ENCODE measurements at regions not wholly inside any gene's neighbourhood (a gene's known extent, or its start where the extent isn't known, plus 50 kb on each side); places are given as distances from the start of the nearest gene placed in this dataset.

GRCh38 chr15:57767481-57767880 lies 61.0 kb downstream of the POLR2M start:
- Mint-ChIP-seq H3K4me1 (ENCODE audit: low read depth) (peaks cover 16% of the 10 kb centered on the region), H3K9me3 (no peaks in the 10 kb centered on the region), H3K27ac (no peak overlapping the region), H3K27me3 (ENCODE audit: low read depth) (peaks cover 16% of the 10 kb centered on the region), H3K4me3 (ENCODE audit: low read depth) (no peak overlapping the region), H3K36me3 (ENCODE audit: low read depth) (no peaks in the 10 kb centered on the region)
- intact Hi-C loops (cut with micrococcal nuclease): no loop called here
- DNase-seq (ENCODE audit: low spot score): no peak

- DNase-seq (ENCODE audit: low spot score): no peak
- peaks cover 8% of the 10 kb centered on the region for H3K27me3 Mint-ChIP-seq (ENCODE audit: low read depth)
- H3K36me3 Mint-ChIP-seq (ENCODE audit: low read depth): no peaks in the 10 kb centered on the region
- H3K4me3 Mint-ChIP-seq (ENCODE audit: low read depth): no peak overlapping the region
- H3K27ac Mint-ChIP-seq: no peak overlapping the region
- no peaks in the 10 kb centered on the region for H3K9me3 Mint-ChIP-seq
- peaks cover 21% of the 10 kb centered on the region for H3K4me1 Mint-ChIP-seq (ENCODE audit: low read depth)
- intact Hi-C loops (cut with micrococcal nuclease): no loop called here
These were observed 62.8 kb downstream of the POLR2M start for GRCh38 chr15:57769266-57769665.

GRCh38 chr15:57770495-57770894 lies 64.0 kb downstream of the POLR2M start:
- no peak overlapping the region for H3K4me3 Mint-ChIP-seq (ENCODE audit: low read depth)
- no peak overlapping the region for H3K27ac Mint-ChIP-seq
- intact Hi-C loops (cut with micrococcal nuclease): no loop called here
- peaks cover 11% of the 10 kb centered on the region for H3K27me3 Mint-ChIP-seq (ENCODE audit: low read depth)
- no peaks in the 10 kb centered on the region for H3K9me3 Mint-ChIP-seq
- H3K36me3 Mint-ChIP-seq (ENCODE audit: low read depth): no peaks in the 10 kb centered on the region
- H3K4me1 Mint-ChIP-seq (ENCODE audit: low read depth): peaks cover 21% of the 10 kb centered on the region
- no peak for DNase-seq (ENCODE audit: low spot score)

- Mint-ChIP-seq H3K27me3 (ENCODE audit: low read depth) (peaks cover 7% of the 10 kb centered on the region), H3K4me1 (ENCODE audit: low read depth) (peaks cover 27% of the 10 kb centered on the region)
- no peak for DNase-seq (ENCODE audit: low spot score)
These were observed 65.9 kb downstream of the POLR2M start for GRCh38 chr15:57772223-57772957.

GRCh38 chr15:57773051-57773450 lies 66.5 kb downstream of the POLR2M start:
- H3K36me3 Mint-ChIP-seq (ENCODE audit: low read depth): no peaks in the 10 kb centered on the region
- H3K27me3 Mint-ChIP-seq (ENCODE audit: low read depth): peaks cover 7% of the 10 kb centered on the region
- H3K4me3 Mint-ChIP-seq (ENCODE audit: low read depth): no peak overlapping the region
- peaks cover 27% of the 10 kb centered on the region for H3K4me1 Mint-ChIP-seq (ENCODE audit: low read depth)
- no peak for DNase-seq (ENCODE audit: low spot score)
- intact Hi-C loops (cut with micrococcal nuclease): no loop called here
- no peaks in the 10 kb centered on the region for H3K9me3 Mint-ChIP-seq
- no peak overlapping the region for H3K27ac Mint-ChIP-seq

More at GRCh38 chr15:57772223-57772957, 65.9 kb downstream of the POLR2M start:
- intact Hi-C loops (cut with micrococcal nuclease): no loop called here
- Mint-ChIP-seq H3K27ac (no peak overlapping the region), H3K4me3 (ENCODE audit: low read depth) (no peak overlapping the region), H3K36me3 (ENCODE audit: low read depth) (no peaks in the 10 kb centered on the region), H3K9me3 (no peaks in the 10 kb centered on the region)

GRCh38 chr15:57777003-57777402 lies 70.5 kb downstream of the POLR2M start:
- Mint-ChIP-seq H3K27ac (no peak overlapping the region), H3K27me3 (ENCODE audit: low read depth) (peaks cover 5% of the 10 kb centered on the region), H3K4me1 (ENCODE audit: low read depth) (peaks cover 47% of the 10 kb centered on the region), H3K36me3 (ENCODE audit: low read depth) (no peaks in the 10 kb centered on the region), H3K9me3 (no peaks in the 10 kb centered on the region), H3K4me3 (ENCODE audit: low read depth) (no peak overlapping the region)
- DNase-seq (ENCODE audit: low spot score): no peak
- intact Hi-C loops (cut with micrococcal nuclease): no loop called here

- intact Hi-C loops (cut with micrococcal nuclease): no loop called here
- H3K36me3 Mint-ChIP-seq (ENCODE audit: low read depth): no peaks in the 10 kb centered on the region
- H3K27me3 Mint-ChIP-seq (ENCODE audit: low read depth): peaks cover 2% of the 10 kb centered on the region
- no peak for DNase-seq (ENCODE audit: low spot score)
- no peaks in the 10 kb centered on the region for H3K9me3 Mint-ChIP-seq
- no peak overlapping the region for H3K4me3 Mint-ChIP-seq (ENCODE audit: low read depth)
- no peak overlapping the region for H3K27ac Mint-ChIP-seq
- H3K4me1 Mint-ChIP-seq (ENCODE audit: low read depth): peaks cover 40% of the 10 kb centered on the region
These were observed 74.0 kb downstream of the POLR2M start for GRCh38 chr15:57780471-57780870.

- DNase-seq (ENCODE audit: low spot score): no peak
- intact Hi-C loops (cut with micrococcal nuclease): no loop called here
- H3K27ac Mint-ChIP-seq: no peak overlapping the region
- H3K4me1 Mint-ChIP-seq (ENCODE audit: low read depth): peaks cover 33% of the 10 kb centered on the region
- H3K36me3 Mint-ChIP-seq (ENCODE audit: low read depth): no peaks in the 10 kb centered on the region
- H3K9me3 Mint-ChIP-seq: no peaks in the 10 kb centered on the region
- H3K4me3 Mint-ChIP-seq (ENCODE audit: low read depth): no peak overlapping the region
- H3K27me3 Mint-ChIP-seq (ENCODE audit: low read depth): peaks cover 4% of the 10 kb centered on the region
These were observed 76.2 kb downstream of the POLR2M start for GRCh38 chr15:57782731-57783130.

- Mint-ChIP-seq H3K4me3 (ENCODE audit: low read depth) (no peak overlapping the region), H3K27me3 (ENCODE audit: low read depth) (peaks cover 10% of the 10 kb centered on the region)
- intact Hi-C loops (cut with micrococcal nuclease): no loop called here
These were observed 77.6 kb downstream of the POLR2M start for GRCh38 chr15:57784081-57784511.

GRCh38 chr15:57785039-57785438 lies 78.5 kb downstream of the POLR2M start:
- H3K9me3 Mint-ChIP-seq: no peaks in the 10 kb centered on the region
- peaks cover 10% of the 10 kb centered on the region for H3K27me3 Mint-ChIP-seq (ENCODE audit: low read depth)
- intact Hi-C loops (cut with micrococcal nuclease): no loop called here

More at GRCh38 chr15:57784081-57784511, 77.6 kb downstream of the POLR2M start:
- no peak overlapping the region for H3K27ac Mint-ChIP-seq
- H3K4me1 Mint-ChIP-seq (ENCODE audit: low read depth): peaks cover 23% of the 10 kb centered on the region
- no peak for DNase-seq (ENCODE audit: low spot score)
- H3K36me3 Mint-ChIP-seq (ENCODE audit: low read depth): no peaks in the 10 kb centered on the region
- H3K9me3 Mint-ChIP-seq: no peaks in the 10 kb centered on the region

GRCh38 chr15:57785959-57786358 lies 79.4 kb downstream of the POLR2M start:
- no peaks in the 10 kb centered on the region for H3K9me3 Mint-ChIP-seq
- no peaks in the 10 kb centered on the region for H3K36me3 Mint-ChIP-seq (ENCODE audit: low read depth)
- H3K27me3 Mint-ChIP-seq (ENCODE audit: low read depth): peaks cover 12% of the 10 kb centered on the region
- no peak overlapping the region for H3K4me3 Mint-ChIP-seq (ENCODE audit: low read depth)
- no peak overlapping the region for H3K27ac Mint-ChIP-seq
- peaks cover 14% of the 10 kb centered on the region for H3K4me1 Mint-ChIP-seq (ENCODE audit: low read depth)
- no peak for DNase-seq (ENCODE audit: low spot score)
- intact Hi-C loops (cut with micrococcal nuclease): no loop called here

More at GRCh38 chr15:57785039-57785438, 78.5 kb downstream of the POLR2M start:
- Mint-ChIP-seq H3K27ac (no peak overlapping the region), H3K4me1 (ENCODE audit: low read depth) (peaks cover 22% of the 10 kb centered on the region), H3K4me3 (ENCODE audit: low read depth) (no peak overlapping the region), H3K36me3 (ENCODE audit: low read depth) (no peaks in the 10 kb centered on the region)
- DNase-seq (ENCODE audit: low spot score): no peak

GRCh38 chr15:57789225-57789624 lies 82.7 kb downstream of the POLR2M start:
- intact Hi-C loops (cut with micrococcal nuclease): no loop called here
- H3K9me3 Mint-ChIP-seq: no peaks in the 10 kb centered on the region
- H3K36me3 Mint-ChIP-seq (ENCODE audit: low read depth): no peaks in the 10 kb centered on the region
- no peak overlapping the region for H3K27ac Mint-ChIP-seq
- no peak overlapping the region for H3K4me3 Mint-ChIP-seq (ENCODE audit: low read depth)
- no peak for DNase-seq (ENCODE audit: low spot score)
- H3K4me1 Mint-ChIP-seq (ENCODE audit: low read depth): peaks cover 5% of the 10 kb centered on the region
- H3K27me3 Mint-ChIP-seq (ENCODE audit: low read depth): peaks cover 11% of the 10 kb centered on the region

- H3K4me3 Mint-ChIP-seq (ENCODE audit: low read depth): no peak overlapping the region
- no peaks in the 10 kb centered on the region for H3K36me3 Mint-ChIP-seq (ENCODE audit: low read depth)
- no peaks in the 10 kb centered on the region for H3K9me3 Mint-ChIP-seq
- H3K27ac Mint-ChIP-seq: no peak overlapping the region
- H3K4me1 Mint-ChIP-seq (ENCODE audit: low read depth): no peaks in the 10 kb centered on the region
- intact Hi-C loops (cut with micrococcal nuclease): no loop called here
- H3K27me3 Mint-ChIP-seq (ENCODE audit: low read depth): peaks cover 11% of the 10 kb centered on the region
- no peak for DNase-seq (ENCODE audit: low spot score)
These were observed 86.4 kb downstream of the POLR2M start for GRCh38 chr15:57792724-57793449.
